Fibroblast of mammary gland (primary cell): ENCODE measurements at regions not wholly inside any gene's neighbourhood (a gene's known extent, or its start where the extent isn't known, plus 50 kb on each side); places are given as distances from the start of the nearest gene placed in this dataset.

Experiments used
- DNase-seq: peaks from one replicate; pipeline ENCODE4 v3.0.0-alpha.2; 2010; ENCODE audit warnings: low read depth
- H3K4me3 ChIP-seq: 2 replicates; pipeline ENCODE4 v1.5.1; 2011; ENCODE audit warnings: low read depth, mild to moderate bottlenecking, low read length, moderate library complexity; ENCODE audit not compliant: control insufficient read depth
- CTCF ChIP-seq: conservative IDR thresholded peaks from 2 replicates; pipeline ENCODE4 v1.5.1; 2011; ENCODE audit warnings: low read depth, low read length, inconsistent platforms; ENCODE audit not compliant: control insufficient read depth, insufficient read depth

- H3K4me3 ChIP-seq: no peak overlapping the region
- no peak for TF ChIP-seq CTCF
- DNase-seq: no peak
Measured at GRCh38 chr1:24989082-24989481, 59.0 kb upstream of the RUNX3 start.

GRCh38 chr1:24988558-24988912 is 58.5 kb upstream of the RUNX3 start:
- TF ChIP-seq CTCF: no peak
- no peak overlapping the region for H3K4me3 ChIP-seq
- no peak for DNase-seq

- TF ChIP-seq CTCF: no peak
- no peak overlapping the region for H3K4me3 ChIP-seq
- no peak for DNase-seq
Measured at GRCh38 chr1:24987875-24988557, 57.9 kb upstream of the RUNX3 start.

GRCh38 chr1:24987424-24987823 is 57.3 kb upstream of the RUNX3 start:
- TF ChIP-seq CTCF: no peak
- no peak for DNase-seq
- H3K4me3 ChIP-seq: no peak overlapping the region

- no peak overlapping the region for H3K4me3 ChIP-seq
- no peak for DNase-seq
- TF ChIP-seq CTCF: no peak
Measured at GRCh38 chr1:24986372-24986965, 56.4 kb upstream of the RUNX3 start.

GRCh38 chr1:24985737-24986136 is 55.7 kb upstream of the RUNX3 start:
- DNase-seq: no peak
- no peak for TF ChIP-seq CTCF
- H3K4me3 ChIP-seq: no peak overlapping the region
